Brain microvascular endothelial cell (primary cell): ENCODE measurements at regions not wholly inside any gene's neighbourhood (a gene's known extent, or its start where the extent isn't known, plus 50 kb on each side); places are given as distances from the start of the nearest gene placed in this dataset.
"Not testable (repeated sequence)": the region's sequence is repeated elsewhere in the genome, so short reads cannot be mapped to it uniquely, and the experiment has no call there.

Experiments used
- DNase-seq: peaks from one replicate; pipeline ENCODE4 v3.0.0-alpha.2; 2020
- H3K27ac ChIP-seq: fragments of 250-450 bp; sonication (Bioruptor Pico); 2 replicates; pipeline ENCODE4 v1.5.1; 2020; ENCODE audit warnings: mild to moderate bottlenecking, moderate library complexity
- H3K27me3 ChIP-seq: fragments of 250-450 bp; sonication (Bioruptor Pico); replicated peaks from 2 replicates; pipeline ENCODE4 v1.5.1; 2020; ENCODE audit warnings: mild to moderate bottlenecking
- H3K36me3 ChIP-seq: fragments of 250-450 bp; sonication (Bioruptor Pico); replicated peaks from 2 replicates; pipeline ENCODE4 v1.5.1; 2020; ENCODE audit warnings: mild to moderate bottlenecking
- H3K4me3 ChIP-seq: 2 replicates; pipeline ENCODE4 v1.5.1; 2011; ENCODE audit warnings: low read depth, mild to moderate bottlenecking, control low read depth, low read length, moderate library complexity
- in situ Hi-C: cut with HindIII; loops from 2 replicates; pipeline ENCODE4 v1.10.0; 2017; ENCODE audit warnings: low sequenced_read_pairs, low pct_ligation_motif_present

GRCh38 chr1:143424491-143425032, 547.2 kb downstream of the FAM72C start:
- in situ Hi-C loops, H3K27ac ChIP-seq, H3K27me3 ChIP-seq, DNase-seq, H3K36me3 ChIP-seq: not testable (repeated sequence)
- H3K4me3 ChIP-seq: peak overlapping the region; percentile 35

GRCh38 chr1:143423832-143424231, 548.0 kb downstream of the FAM72C start:
- H3K27ac ChIP-seq, in situ Hi-C loops, H3K36me3 ChIP-seq, H3K27me3 ChIP-seq, DNase-seq: not testable (repeated sequence)
- H3K4me3 ChIP-seq: peak overlapping the region; percentile 15

- DNase-seq, in situ Hi-C loops, H3K4me3 ChIP-seq, H3K27ac ChIP-seq, H3K27me3 ChIP-seq, H3K36me3 ChIP-seq: not testable (repeated sequence)
Observed at GRCh38 chr1:143421290-143421689, 550.5 kb downstream of the FAM72C start.
